Stimulated activated CD4-positive, alpha-beta T cell treated with anti-CD3 and anti-CD28 coated beads, Interleukin-1b, Interleukin-23, amount 100 ng/mL, for 1 hour (primary cell): ENCODE measurements at regions not wholly inside any gene's neighbourhood (a gene's known extent, or its start where the extent isn't known, plus 50 kb on each side); places are given as distances from the start of the nearest gene placed in this dataset.
"Not testable (repeated sequence)": the region's sequence is repeated elsewhere in the genome, so short reads cannot be mapped to it uniquely, and the experiment has no call there.

ENCODE experiments used
- DNase-seq, 2 donors: peaks; one replicate each; pipeline ENCODE4 v3.0.0-alpha.2; 2020; ENCODE audit warnings: low read depth in 2 of 2

DNA sequence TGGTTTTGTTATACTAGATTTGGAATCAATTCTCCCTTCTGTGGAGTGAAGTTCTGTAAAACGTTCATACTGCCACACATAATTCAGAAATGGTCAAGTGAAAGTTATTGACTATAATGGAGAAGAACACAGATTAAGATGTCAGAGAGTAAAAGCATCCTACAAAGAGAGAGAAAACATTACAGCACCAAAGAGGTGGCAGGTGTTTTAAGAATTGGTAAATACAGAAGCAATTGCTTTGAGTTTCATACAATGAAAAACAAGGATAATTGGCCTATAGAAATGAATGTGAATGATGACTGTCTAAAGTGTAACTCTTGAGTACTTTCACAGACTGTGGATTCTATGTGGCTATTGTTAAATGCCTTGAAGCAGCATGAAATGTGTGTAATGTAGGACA is 435.6 kb upstream of the SMIM31 start:
- DNase-seq, result no peak

DNA sequence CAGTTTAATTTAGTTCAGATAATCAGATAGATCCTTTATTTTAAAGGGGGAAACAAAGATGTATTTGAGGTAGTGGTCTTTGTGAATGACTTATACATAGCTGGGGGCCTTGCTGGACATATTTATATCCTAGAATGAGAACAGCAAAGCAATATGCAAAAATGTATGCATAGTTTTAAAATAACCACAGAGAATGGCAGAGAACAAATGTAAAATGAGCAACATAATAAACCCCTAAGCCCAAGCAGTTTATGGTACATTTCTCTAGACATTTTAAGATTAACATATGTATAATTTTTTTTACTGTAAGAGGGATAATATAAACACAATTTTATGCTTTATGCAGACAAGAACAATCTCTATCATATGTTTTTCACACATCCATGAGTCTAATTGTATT is 434.2 kb upstream of the SMIM31 start:
- no peak for DNase-seq

DNA sequence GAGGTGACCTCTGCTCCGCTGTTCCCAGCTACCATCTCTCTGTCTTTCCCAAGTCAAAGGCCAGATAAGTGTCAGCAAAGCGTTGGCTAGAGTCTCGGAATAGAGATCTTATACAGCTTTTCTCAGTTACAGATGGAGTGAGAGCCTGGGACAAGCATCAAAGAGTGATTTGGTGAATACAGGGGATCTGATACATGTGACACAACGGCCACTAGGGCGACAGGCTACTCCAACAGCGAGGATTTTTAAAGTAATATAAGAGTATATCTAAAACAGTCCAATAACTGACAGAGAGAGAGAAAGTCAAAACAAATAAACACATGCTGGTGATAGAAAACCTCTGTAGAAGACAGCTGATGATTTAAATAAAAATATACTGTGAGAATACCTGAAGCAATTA is 433.1 kb upstream of the SMIM31 start:
- no peak for DNase-seq

DNA sequence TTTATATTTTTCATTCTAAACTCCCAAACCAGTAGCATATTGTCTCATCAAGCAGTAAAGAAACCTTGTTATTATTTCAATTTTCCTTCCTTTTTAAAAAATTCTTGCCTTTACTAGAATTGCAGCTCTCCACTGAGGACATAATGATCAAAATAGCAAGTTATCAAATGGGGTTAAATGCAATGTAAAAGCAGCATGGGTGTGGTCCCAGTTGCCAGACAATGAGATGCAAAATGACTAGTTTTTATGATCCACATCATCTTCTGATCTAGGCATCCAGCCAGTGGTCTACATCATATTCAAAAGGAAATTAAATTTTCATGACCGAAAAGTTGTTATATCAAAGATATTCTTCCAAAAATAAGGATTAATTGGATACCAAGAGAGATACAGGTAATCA is 427.9 kb upstream of the SMIM31 start:
- no peak for DNase-seq

DNA sequence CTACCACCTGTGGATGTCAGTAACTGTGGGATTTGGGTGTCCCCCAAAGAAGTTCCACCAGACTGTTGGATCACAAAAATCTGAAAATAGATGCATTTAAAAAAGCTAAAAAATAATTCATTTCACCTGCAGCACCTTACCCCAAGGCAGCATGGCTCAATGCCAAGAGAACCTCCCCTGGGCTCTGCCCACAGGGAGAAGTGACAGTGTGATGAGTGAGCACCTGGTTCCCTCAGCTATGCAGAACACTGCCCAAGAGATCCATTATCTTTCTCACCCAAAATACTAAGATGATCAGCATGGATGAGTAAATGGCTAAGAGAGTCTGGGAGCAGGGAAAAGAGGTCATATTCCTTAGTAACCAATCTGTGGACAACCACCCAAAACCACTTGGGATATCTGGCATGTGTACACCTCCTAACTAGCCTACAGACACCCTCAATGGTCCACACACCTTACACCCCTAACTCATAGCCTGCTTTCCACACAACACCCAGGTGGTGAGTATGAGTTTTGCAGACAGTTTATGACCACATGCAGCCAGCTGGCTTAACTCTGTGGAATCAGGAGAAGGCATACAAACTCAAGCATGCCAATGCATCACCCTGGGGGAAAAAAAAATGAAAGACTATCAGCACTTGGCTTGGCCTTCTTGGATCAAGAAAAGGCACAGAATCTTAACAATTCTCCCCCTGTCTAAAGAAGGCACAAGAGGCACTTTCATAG is 416.5 kb upstream of the SMIM31 start:
- no peak for DNase-seq

DNA sequence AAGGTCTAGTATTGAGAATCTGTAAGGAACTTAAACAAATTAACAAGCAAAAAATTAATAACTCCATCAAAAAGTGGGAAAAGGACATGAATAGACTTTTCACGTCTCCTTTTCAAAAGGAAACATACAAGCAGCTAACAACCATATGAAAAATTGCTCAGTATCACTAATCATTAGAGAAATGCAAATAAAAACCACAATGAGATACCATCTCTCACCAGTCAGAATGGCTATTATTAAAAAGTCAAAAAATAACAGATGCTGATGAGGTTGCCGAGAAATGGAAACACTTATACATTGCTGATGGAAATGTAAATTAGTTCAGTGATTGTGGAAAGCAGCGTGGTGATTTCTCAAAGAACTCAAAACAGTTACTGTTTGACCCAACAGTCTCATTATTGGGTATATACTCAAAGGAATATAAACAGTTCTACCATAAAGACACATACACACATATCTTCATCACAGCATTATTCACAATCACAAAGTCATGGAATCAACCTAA is 410.4 kb upstream of the SMIM31 start:
- no peak for DNase-seq

DNA sequence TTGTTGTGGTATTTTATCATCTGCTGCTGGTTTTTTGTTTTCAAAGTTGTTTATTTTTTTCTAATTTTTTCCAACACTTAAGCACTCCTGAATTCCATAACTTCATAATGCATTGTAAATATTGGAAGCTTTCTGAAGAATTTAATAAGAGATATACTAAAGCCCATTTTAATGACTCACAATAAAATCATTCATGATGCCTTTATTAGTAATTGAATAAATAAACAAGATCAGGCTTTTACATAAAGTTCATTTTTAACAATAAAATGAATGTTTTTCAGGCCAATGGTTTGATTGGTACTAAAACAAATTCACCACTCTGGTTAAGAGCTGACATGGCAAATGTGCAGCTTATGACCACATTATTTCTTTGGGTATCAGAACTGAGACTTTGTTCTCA is 408.2 kb upstream of the SMIM31 start:
- no peak for DNase-seq

DNA sequence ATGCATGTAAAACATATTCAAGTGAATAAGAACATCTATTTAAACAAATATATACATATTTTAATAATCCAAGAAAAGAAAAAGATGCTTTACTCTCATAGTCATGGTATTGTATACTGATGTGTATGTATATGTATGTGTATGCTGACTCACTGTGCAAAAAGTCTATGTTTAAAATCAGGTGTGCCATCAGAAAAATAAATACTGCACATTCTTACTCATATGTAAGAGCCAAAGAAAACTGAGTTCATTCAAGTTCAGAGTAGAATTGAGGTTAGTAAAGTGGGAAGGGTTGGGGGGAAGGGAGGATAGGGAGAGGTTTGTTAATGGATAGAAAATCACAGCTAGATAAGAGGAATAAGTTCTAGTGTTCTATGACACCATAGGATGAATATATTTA is 403.9 kb upstream of the SMIM31 start:
- no peak for DNase-seq

DNA sequence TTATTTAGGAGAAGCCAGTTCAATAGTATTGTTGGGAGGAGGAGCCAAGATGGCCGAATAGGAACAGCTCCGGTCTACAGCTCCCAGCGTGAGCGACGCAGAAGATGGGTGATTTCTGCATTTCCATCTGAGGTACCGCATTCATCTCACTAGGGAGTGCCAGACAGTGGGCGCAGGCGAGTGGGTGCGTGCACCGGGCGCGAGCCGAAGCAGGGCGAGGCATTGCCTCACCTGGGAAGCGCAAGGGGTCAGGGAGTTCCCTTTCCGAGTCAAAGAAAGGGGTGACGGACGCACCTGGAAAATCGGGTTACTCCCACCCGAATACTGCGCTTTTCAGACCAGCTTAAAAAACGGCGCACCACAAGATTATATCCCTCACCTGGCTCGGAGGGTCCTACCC is 403.2 kb upstream of the SMIM31 start:
- not testable (repeated sequence) for DNase-seq

DNA sequence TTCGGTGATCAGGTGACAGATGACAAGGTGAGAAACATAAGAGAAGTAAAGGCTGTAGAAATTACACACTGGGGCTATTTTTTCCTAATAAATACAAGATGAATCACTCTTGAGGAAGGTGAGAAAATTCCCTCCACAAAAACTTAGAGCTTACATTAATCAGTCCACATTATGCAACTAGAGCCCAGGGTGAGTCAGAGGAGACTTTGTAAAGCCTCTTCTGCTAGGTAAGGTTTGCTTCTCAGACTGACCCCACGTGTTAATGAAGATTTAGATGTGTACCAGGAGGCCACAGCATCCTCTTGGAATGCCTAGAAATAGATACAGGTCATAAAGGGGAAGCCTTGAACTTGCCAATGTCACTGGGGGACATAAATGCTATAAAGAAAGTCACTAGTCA is 396.0 kb upstream of the SMIM31 start:
- DNase-seq, result no peak

DNA sequence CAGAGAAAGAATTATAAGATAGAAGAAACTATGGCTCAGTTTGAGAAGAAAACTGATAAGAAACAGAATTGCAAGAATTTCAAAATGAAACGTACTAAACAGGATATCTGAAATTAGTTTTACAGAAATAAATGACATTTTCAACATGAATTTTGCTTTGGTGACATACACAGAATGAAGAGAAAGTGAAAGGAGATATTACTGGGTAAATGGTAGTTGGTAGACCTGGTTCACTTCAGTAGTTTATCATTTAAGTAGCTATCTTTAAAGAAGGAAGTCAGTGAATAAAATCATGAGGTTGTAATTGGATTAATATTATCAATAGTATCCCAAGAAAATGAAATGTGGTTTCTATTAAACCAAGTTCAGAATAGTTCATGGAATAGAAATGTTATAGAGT is 395.5 kb upstream of the SMIM31 start:
- no peak for DNase-seq

DNA sequence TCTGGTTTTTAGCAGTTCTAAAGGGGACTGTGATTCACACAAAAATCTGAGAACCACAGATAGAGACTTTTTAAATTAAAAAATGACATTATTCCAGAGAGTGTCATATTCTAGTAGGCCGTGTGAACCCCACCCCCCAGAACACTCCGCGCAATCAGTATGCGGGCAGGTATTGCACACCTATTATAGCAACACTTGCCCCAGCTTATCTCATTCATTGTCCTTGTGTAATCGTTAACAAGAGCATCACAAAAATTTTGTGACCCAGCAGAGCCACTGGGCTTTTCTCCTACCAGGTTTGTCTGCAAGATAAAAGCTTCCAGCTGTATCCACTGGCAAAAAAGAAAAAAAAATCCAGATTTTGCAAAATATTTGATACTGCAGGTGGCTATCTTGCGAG is 394.1 kb upstream of the SMIM31 start:
- no peak for DNase-seq

DNA sequence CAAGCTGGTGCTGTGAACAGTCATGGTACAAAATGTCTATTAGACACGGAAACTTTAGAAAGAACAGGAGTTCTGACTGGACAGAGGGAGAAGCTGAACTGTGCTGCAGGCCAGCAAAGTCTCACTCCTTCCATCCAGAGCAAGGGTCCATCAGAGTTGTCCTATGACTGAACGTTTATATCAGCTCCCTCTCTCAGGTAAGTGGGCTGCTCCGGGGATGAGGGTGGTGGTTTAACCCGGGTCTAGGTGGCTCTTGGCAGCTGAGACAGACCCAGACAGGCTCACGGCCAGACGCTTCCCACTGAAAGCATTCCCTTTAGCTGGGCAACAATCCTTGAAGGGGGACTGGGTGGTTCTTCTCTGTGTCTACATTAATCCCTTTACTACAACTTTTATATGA is 385.0 kb upstream of the SMIM31 start:
- no peak for DNase-seq

DNA sequence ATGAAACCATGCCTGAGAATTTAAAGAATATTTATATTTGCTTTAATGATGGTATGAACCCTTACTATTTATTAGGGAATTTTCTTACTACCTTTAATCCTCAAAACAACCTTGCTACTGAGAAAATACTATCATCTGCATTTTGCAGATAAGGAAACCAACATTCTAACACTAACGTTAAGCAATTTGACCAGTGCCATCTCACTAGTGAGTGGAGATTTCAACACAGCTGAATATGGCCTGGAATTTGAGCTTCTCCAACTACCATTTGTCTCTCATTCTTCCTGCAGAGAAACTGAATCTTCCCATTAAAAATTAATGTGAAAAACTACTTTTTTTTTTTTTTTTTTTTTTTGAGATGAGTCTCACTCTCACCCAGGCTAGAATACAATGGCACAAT is 380.9 kb upstream of the SMIM31 start:
- DNase-seq, result no peak

DNA sequence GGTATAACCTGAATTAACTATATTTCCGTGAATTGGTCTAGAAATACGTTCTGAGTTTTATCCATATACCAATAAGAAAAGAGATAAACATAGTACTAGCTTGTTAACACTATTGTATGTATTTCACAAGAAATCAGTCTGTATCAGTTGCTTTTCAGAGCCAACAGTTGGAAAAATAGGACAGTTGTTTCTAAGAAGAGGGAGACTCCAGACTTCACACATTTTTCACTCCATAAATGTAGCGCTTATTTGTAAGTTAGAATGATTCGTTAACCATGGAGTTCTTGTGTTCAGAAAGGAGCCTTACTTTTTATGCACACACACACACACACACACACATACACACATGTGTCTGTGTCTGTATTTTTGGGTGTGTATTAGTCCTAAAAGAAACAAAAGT is 376.7 kb upstream of the SMIM31 start:
- DNase-seq, result no peak

DNA sequence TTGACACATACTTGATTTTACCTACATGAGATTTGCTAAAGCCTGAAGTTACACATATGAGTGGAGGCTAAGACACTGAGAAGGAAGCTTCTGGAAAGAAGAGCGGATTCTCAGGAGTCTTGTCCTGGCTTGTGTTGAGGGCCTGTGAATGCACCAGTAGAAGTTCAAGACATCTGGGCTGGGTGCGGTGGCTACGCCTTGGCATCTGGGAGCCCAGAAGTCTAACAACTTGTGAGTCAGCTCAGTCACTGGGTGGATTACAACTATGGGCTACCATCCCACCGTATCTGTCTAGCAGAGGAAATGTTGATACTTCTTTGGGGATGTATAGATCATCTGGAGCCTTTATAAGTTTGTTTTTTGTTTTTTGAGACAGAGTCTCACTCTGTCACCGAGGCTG is 375.6 kb upstream of the SMIM31 start:
- DNase-seq, result no peak

DNA sequence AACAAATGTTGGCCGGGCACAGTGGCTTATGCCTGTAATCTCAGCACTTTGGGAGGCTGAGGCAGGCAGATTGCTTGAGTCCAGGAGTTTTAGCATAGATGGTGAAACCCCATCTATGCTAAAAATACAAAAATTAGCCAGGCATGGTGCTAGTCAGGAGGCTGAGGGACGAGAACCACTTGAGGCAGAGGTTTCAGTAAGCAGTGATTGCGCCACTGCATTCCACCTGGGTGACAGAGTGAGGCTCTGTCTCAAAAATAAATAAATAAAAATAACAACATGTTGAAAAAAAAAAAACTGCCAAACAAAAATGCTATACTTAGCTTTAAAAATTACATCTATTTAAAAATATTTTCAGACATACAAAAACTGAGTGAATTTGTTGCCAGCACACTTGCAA is 374.2 kb upstream of the SMIM31 start:
- no peak for DNase-seq

DNA sequence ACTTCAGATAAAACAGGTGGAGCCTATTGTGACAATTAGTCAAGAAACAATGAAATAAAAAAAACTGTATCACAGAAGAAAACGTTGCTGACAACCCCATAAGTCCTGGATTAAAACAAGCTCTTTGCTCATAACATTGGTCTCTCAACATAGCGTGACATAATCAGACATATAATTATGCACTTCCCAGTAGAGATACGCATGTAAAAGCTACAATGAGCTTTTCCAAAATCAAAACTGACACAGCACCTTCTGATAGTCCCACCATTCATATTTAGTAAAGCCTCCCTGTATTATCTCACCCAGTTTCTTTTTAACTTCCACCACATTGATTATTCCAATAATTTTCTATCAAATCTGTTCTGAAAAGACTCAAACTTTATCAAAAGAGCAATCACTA is 372.1 kb upstream of the SMIM31 start:
- DNase-seq, result no peak

DNA sequence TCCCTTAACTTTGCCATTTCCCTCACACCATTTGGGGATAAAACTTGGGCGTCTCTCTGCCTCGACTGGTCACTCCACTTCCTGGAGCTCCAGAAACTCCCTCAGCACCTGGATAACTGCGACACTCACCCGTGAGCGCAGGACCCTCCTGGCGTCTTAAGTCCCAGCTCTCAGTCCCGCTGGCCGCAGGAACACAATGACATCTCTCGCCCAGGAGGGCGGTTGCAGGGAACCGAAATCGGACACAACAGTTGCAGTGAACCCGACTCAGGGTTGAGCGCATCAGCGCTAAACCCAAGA is 370.9 kb upstream of the SMIM31 start:
- DNase-seq, result no peak

DNA sequence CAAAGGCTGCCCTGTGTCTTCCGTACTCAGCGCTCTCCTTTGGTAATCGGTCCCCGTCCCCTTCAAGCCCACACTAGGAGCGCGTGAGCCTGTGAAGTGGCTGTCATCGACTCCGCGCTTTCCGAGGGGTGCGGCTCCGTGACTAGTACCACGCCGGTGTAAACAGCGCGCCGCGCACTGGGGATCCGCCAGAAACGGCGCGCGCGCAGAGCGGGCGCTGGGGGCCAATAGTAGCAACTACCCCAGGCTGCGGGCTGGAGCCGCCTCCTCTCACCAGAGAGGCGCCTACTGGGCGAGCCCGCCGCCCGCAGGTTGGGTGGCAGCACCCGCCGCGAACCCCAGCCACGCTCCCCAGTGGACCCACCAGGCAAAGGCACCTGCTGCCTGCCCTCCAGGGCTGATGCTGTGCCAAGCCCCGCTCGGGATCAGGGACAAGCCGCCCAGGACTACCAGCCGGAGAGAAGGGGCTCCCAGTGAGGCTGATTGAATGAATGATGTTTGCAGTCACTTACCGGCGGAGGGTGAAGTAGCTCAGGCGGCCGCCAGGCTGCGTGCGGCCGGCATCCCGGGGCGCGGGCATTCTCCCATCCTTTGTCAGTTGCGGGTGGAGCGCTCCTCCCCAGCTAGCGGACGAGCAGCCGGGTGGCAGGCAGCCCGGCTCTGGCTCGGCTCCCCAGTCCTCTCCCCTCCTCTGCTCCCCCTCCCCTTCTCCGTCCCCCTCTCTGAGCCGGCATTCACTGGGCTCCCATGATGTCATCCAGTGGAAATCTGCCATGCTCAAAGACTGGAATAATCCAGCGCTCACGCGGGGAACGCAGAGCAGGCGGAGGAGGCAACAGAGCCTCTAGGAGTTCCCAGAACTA is 370.3 kb upstream of the SMIM31 start:
- no peak for DNase-seq

DNA sequence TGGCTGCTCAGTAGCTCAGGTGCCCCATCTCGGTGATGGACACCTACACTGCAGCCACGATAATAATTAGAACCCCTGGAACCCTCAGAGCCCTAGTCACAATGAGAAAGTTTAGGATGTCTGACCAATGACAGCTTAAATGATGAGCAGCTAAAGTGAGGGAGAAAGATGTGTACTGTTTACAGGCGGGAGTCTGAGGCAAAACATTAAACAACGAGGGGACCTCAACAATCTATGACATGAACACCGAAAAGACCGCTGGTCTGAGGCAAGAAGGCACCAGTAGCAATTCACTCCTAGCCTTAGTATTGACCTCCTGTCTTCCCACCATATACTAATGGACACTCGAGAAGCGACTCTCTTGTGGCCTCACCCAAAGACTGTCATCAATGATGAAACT is 369.5 kb upstream of the SMIM31 start:
- DNase-seq, result no peak

DNA sequence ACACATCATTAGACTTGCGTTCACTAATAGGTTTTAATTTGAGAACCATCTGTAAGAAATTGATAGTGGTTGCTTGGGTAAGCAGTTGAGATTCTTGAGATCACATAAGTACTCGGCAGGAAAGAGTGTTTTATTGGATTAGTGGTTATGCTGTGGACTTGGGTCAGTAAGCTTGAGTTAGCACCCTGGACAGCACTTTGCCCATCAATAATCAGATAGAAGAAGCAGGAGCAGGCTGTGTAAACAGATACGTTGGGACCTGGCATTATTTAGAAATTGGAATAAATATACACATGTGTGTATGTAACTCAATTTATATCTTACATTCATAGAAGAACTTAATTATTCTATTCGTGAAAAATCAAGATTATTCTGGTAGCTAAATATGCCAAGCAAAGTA is 357.5 kb upstream of the SMIM31 start:
- DNase-seq, result no peak

DNA sequence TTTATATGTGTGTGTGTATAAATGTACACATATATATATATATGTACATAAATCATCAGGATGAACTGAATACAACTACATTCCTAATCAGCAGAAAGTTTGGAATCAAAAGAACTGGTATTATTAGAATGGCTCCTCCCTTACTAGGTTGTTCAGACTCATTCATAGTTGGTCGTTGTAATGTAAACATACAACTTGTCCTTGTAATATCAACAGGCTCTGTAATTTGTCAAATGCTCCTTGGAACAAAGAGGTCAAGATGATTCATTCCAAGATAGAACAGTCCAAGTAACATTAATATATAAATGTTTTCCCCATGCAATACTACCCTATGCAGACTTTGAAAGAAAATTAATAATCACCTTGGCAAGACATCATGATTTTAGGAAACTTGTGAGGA is 351.4 kb upstream of the SMIM31 start:
- no peak for DNase-seq

DNA sequence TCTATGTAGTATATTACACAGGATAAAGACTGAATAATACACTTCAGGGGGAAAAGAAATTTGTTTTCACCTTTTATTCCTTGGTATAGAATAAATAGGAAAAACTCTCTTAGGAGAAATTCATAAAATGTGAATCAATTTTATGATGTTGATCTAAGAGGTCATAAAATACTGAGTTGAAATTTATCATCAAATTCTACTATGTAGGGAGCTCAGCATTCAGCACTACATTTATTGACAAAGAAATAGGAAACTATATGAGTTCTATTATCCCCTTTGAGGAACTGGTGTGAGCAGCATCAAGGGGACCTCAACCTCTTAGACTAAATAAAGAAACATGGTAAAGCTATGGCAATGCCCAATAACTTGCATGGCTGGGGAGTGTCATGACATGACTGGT is 348.2 kb upstream of the SMIM31 start:
- no peak for DNase-seq
